ENCODE measurements at regions not wholly inside any gene's neighbourhood (a gene's known extent, or its start where the extent isn't known, plus 50 kb on each side); places are given as distances from the start of the nearest gene placed in this dataset.
"Not testable (repeated sequence)": the region's sequence is repeated elsewhere in the genome, so short reads cannot be mapped to it uniquely, and the experiment has no call there.

- peaks cover 0 to 41% (median 13%) of the 10 kb centered on the region in 4 donors for H3K36me3 ChIP-seq
- H3K27me3 ChIP-seq, H3K9me3 ChIP-seq, H3K4me3 ChIP-seq: not testable (repeated sequence)
- peaks cover 27 to 37% (median 33%) of the 10 kb centered on the region in 4 donors for H3K4me1 ChIP-seq
- ATAC-seq (ENCODE audit: low FRiP score in 2 of 2), result peak; percentile 50 to 77
- H3K27ac ChIP-seq, result peak overlapping the region; percentile 70 to 87 (median 78)
- peak in 1 of 4 donors; percentile 16 for TF ChIP-seq POLR2A (IDR thresholded peaks at IDR 0.05)
- DNase-seq, result peak in 1 of 2 donors; percentile 58
- 63 to 81% methylated on average over 3 to 4 of the region's 4 CpGs for WGBS, 2 donors
Measured at GRCh38 chr17:64794113-64794512, 125.2 kb downstream of the LRRC37A3 start.

- Histone ChIP-seq H3K27ac (peak overlapping the region; percentile 70 to 87 (median 78)), H3K36me3 (peaks cover 0 to 37% (median 14%) of the 10 kb centered on the region in 4 donors), H3K4me1 (peaks cover 27 to 37% (median 31%) of the 10 kb centered on the region in 4 donors)
- H3K27me3 ChIP-seq, H3K4me3 ChIP-seq, H3K9me3 ChIP-seq: not testable (repeated sequence)
- DNase-seq (peak in 1 of 2 donors; percentile 87), ATAC-seq (ENCODE audit: low FRiP score in 2 of 2) (peak; percentile 33 to 86)
- WGBS, 2 donors, result 23 to 43% methylated on average over 9 to 12 of the region's 12 CpGs
- peak; percentile 78 to 79 for TF ChIP-seq POLR2AphosphoS5 (IDR thresholded peaks at IDR 0.05)
- TF ChIP-seq POLR2A (IDR thresholded peaks at IDR 0.05), result peak in 1 of 4 donors; percentile 17
Measured at GRCh38 chr17:64792793-64793575, 126.3 kb downstream of the LRRC37A3 start.

GRCh38 chr17:64792276-64792675, 127.0 kb downstream of the LRRC37A3 start:
- Histone ChIP-seq H3K27ac (peak overlapping the region in 3 of 4 donors; percentile 70 to 87 (median 83)), H3K36me3 (peaks cover 0 to 36% (median 14%) of the 10 kb centered on the region in 4 donors), H3K4me1 (peaks cover 27 to 37% (median 31%) of the 10 kb centered on the region in 4 donors)
- H3K9me3 ChIP-seq; H3K4me3 ChIP-seq; H3K27me3 ChIP-seq; ATAC-seq (ENCODE audit: low FRiP score in 2 of 2); DNase-seq: not testable (repeated sequence)
- 87 to 93% methylated on average over 5 to 10 of the region's 12 CpGs for WGBS, 2 donors

DNA sequence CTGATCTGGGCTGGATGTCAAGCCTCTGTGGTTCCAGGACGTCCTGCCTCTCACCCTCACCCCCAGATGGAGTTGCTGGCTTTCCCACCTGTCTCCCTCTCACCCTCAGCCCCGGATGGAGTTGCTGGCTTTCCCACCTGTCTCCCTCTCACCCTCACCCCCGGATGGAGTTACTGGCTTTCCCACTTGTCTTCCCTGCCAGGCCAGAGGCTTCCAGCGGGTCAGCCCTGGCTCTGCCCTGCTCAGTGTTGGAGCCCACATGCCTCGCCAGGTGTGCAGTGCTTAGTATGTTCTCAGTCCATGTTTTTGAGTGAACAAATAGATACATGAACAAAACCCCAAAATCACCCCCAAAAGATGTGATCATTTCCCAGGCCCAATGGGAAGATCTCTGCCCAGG, 127.6 kb downstream of the LRRC37A3 start:
- not testable (repeated sequence) for ATAC-seq (ENCODE audit: low FRiP score in 2 of 2); H3K27me3 ChIP-seq; H3K4me3 ChIP-seq; DNase-seq; H3K9me3 ChIP-seq
- peaks cover 0 to 38% (median 17%) of the 10 kb centered on the region in 4 donors for H3K36me3 ChIP-seq
- peaks cover 27 to 37% (median 31%) of the 10 kb centered on the region in 4 donors for H3K4me1 ChIP-seq
- WGBS, 2 donors, result 68 to 73% methylated on average over 3 to 4 of the region's 5 CpGs
- peak overlapping the region in 2 of 4 donors; percentile 70 to 83 for H3K27ac ChIP-seq

DNA sequence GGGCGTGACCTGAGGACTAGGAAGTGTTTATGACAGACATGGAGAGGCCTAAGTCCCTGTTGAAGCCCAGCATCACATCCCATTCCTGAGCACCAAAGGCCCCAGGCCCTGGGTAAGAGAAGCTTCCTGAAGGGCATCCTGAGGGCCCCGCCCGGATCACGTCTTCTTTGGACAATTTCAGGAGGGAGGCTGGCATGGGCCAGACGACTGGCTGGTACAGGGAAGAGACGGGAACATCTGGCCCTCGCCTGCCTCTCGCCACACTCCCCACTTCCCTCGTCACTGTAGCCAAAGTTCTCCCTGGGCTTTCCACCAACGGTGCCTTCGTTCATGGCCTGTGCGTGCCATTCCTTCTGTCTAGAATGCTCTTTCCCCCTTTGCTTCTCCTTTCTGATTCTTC, 128.1 kb downstream of the LRRC37A3 start:
- 86 to 91% methylated on average over 11 to 12 of the region's 12 CpGs for WGBS, 2 donors
- peaks cover 0 to 39% (median 22%) of the 10 kb centered on the region in 4 donors for H3K36me3 ChIP-seq
- not testable (repeated sequence) for ATAC-seq (ENCODE audit: low FRiP score in 2 of 2); DNase-seq; H3K4me3 ChIP-seq; H3K27me3 ChIP-seq; H3K9me3 ChIP-seq
- peaks cover 27 to 37% (median 31%) of the 10 kb centered on the region in 4 donors for H3K4me1 ChIP-seq
- peak overlapping the region in 1 of 4 donors; percentile 17 for H3K27ac ChIP-seq

DNA sequence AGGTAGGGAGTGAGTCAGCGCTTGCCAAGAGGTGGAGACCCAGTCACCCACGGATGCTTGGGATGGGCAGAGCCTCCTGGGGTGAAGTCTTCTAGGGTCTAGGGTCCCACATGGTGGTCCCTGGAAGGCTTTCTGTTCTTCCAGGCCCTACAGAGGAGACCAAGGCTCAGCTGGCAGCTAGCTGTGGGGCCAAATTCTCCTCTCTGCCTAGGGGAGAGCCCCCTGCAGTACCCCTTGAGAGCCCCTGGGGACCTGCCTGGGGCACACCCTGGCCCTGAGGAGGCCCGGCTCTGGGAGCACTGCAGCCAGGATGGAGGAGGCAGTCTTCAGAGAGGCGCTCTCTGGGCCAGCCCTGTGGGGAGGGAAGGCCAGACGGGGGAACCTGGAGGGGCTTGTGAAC, 128.6 kb upstream of the SMURF2 start:
- Histone ChIP-seq H3K27ac (peak overlapping the region in 1 of 4 donors; percentile 17), H3K36me3 (peaks cover 0 to 43% (median 27%) of the 10 kb centered on the region in 4 donors), H3K4me1 (peaks cover 27 to 37% (median 31%) of the 10 kb centered on the region in 4 donors)
- H3K4me3 ChIP-seq; H3K27me3 ChIP-seq; ATAC-seq (ENCODE audit: low FRiP score in 2 of 2); H3K9me3 ChIP-seq; DNase-seq: not testable (repeated sequence)
- 89 to 100% methylated on average over 2 to 4 of the region's 5 CpGs for WGBS, 2 donors

GRCh38 chr17:64790193-64790592, 128.1 kb upstream of the SMURF2 start:
- H3K4me1 ChIP-seq, result peaks cover 27 to 37% (median 31%) of the 10 kb centered on the region in 4 donors
- H3K36me3 ChIP-seq, result peaks cover 0 to 48% (median 30%) of the 10 kb centered on the region in 4 donors
- not testable (repeated sequence) for H3K27ac ChIP-seq; H3K27me3 ChIP-seq; H3K9me3 ChIP-seq; H3K4me3 ChIP-seq; DNase-seq; ATAC-seq (ENCODE audit: low FRiP score in 2 of 2)
- 93 to 100% methylated on average over 3 to 5 of the region's 5 CpGs for WGBS, 2 donors

DNA sequence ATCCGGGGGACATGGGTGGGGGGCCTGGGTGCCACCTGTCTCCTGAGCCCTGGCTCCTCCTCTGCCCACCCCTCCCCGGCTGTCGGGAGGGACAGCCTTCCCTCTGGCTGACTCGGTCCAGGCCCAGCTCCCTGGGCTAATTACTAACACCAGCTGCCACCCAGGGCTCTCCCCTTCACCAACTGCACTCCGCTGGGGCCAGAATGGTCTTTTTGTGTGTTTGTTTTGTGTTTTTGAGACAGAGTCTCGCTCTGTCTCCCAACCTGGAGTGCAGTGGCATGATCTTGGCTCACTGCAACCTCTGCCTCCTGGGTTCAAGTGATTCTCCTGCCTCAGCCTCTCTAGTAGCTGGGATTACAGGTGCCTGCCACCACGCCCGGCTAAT, 126.9 kb upstream of the SMURF2 start:
- H3K27ac ChIP-seq; ATAC-seq (ENCODE audit: low FRiP score in 2 of 2); H3K9me3 ChIP-seq; H3K4me3 ChIP-seq; DNase-seq; H3K27me3 ChIP-seq: not testable (repeated sequence)
- WGBS, 2 donors, result 82 to 94% methylated on average over 2 to 4 of the region's 8 CpGs
- Histone ChIP-seq H3K36me3 (peaks cover 0 to 55% (median 42%) of the 10 kb centered on the region in 4 donors), H3K4me1 (peaks cover 22 to 28% (median 24%) of the 10 kb centered on the region in 4 donors)

All from upper lobe of left lung (tissue), 6 donors.